Breast epithelium (tissue), 4 donors: ENCODE measurements at regions not wholly inside any gene's neighbourhood (a gene's known extent, or its start where the extent isn't known, plus 50 kb on each side); places are given as distances from the start of the nearest gene placed in this dataset.

ENCODE experiments used
- DNase-seq, 2 donors: peaks; one replicate each; pipeline ENCODE4 v3.0.0-alpha.2; 2019; ENCODE audit warnings: low spot score in 2 of 2
- H3K27ac ChIP-seq, 2 donors: fragments of 200-600 bp; sonication (generic) in 1 of 2; one replicate each; pipeline ENCODE4 v1.5.1; 2016 to 2019; ENCODE audit warnings: mild to moderate bottlenecking in 1 of 2
- H3K27me3 ChIP-seq, 2 donors: fragments of 200-600 bp; sonication (generic) in 1 of 2; one replicate each; pipeline versions ENCODE4 v1.5.1 to v1.6.0; 2017 to 2019; ENCODE audit warnings: control low read depth in 1 of 2, mild to moderate bottlenecking in 1 of 2
- H3K36me3 ChIP-seq: fragments of 200-600 bp; one replicate; pipeline ENCODE4 v1.5.1; 2019
- H3K4me1 ChIP-seq, 2 donors: fragments of 200-600 bp; sonication (generic); one replicate each; pipeline ENCODE4 v1.5.1; 2016 to 2019; ENCODE audit warnings: control low read depth in 1 of 2
- H3K4me3 ChIP-seq, 3 donors: fragments of 200-600 bp; sonication (generic); 1 replicate in 2 of 3; 2 replicates in 1 of 3; pipeline ENCODE4 v1.5.1; 2016 to 2019; ENCODE audit warnings: mild to moderate bottlenecking in 3 of 3, moderate library complexity in 2 of 3
- H3K9me3 ChIP-seq, 2 donors: fragments of 200-600 bp; sonication (generic) in 1 of 2; one replicate each; pipeline ENCODE4 v1.5.1; 2016 to 2019; ENCODE audit warnings: control low read depth in 1 of 2
- CTCF ChIP-seq, 3 donors: fragments of 450-650 bp; IDR thresholded peaks; one replicate each; pipeline ENCODE4 v1.5.1; 2016 to 2017; ENCODE audit warnings: antibody characterized with exemption in 3 of 3, mild to moderate bottlenecking in 3 of 3, moderate library complexity in 3 of 3
- POLR2A ChIP-seq: fragments of 450-650 bp; IDR thresholded peaks from one replicate; pipeline ENCODE4 v1.6.1; 2016; ENCODE audit warnings: antibody characterized with exemption, mild to moderate bottlenecking, moderate library complexity
- POLR2AphosphoS5 ChIP-seq, 3 donors: sonication (generic); formaldehyde crosslinking; IDR thresholded peaks; one replicate each; pipeline ENCODE4 v1.6.1; 2017; ENCODE audit warnings: antibody characterized with exemption in 3 of 3
- intact Hi-C: fragments of 100-400 bp; cut with DNase I; formaldehyde crosslinking; loops from one replicate; pipeline ENCODE4 v1.15.1; 2023; ENCODE audit warnings: low total_unique reads

- DNase-seq = no peak
- Histone ChIP-seq H3K4me1 (no peaks in the 10 kb centered on the region), H3K4me3 (no peak overlapping the region), H3K36me3 (no peaks in the 10 kb centered on the region), H3K27ac (no peak overlapping the region), H3K9me3 (no peaks in the 10 kb centered on the region), H3K27me3 (no peaks in the 10 kb centered on the region)
- TF ChIP-seq POLR2AphosphoS5 (IDR thresholded peaks at IDR 0.05) (no peak), CTCF (IDR thresholded peaks at IDR 0.05) (no peak), POLR2A (no peak)
- intact Hi-C loops = no loop called here
Measured at GRCh38 chr10:55220975-55221374, 419.9 kb upstream of the PCDH15 start.

- no peaks in the 10 kb centered on the region for H3K4me1 ChIP-seq
- H3K27me3 ChIP-seq = no peaks in the 10 kb centered on the region
- no peak for TF ChIP-seq CTCF (IDR thresholded peaks at IDR 0.05)
- no peak for TF ChIP-seq POLR2A
- TF ChIP-seq POLR2AphosphoS5 (IDR thresholded peaks at IDR 0.05) = no peak
- DNase-seq = no peak
- H3K27ac ChIP-seq = no peak overlapping the region
- H3K36me3 ChIP-seq = no peaks in the 10 kb centered on the region
- no peak overlapping the region for H3K4me3 ChIP-seq
- H3K9me3 ChIP-seq = no peaks in the 10 kb centered on the region
- intact Hi-C loops = no loop called here
Measured at GRCh38 chr10:55215699-55216098, 414.7 kb upstream of the PCDH15 start.

GRCh38 chr10:55214608-55215007, 413.6 kb upstream of the PCDH15 start:
- no peak overlapping the region for H3K27ac ChIP-seq
- H3K27me3 ChIP-seq = no peaks in the 10 kb centered on the region
- no peaks in the 10 kb centered on the region for H3K9me3 ChIP-seq
- TF ChIP-seq POLR2AphosphoS5 (IDR thresholded peaks at IDR 0.05) (no peak), CTCF (IDR thresholded peaks at IDR 0.05) (no peak)
- H3K4me1 ChIP-seq = no peaks in the 10 kb centered on the region
- no peaks in the 10 kb centered on the region for H3K36me3 ChIP-seq
- DNase-seq = no peak
- H3K4me3 ChIP-seq = no peak overlapping the region
- intact Hi-C loops = no loop called here

- Histone ChIP-seq H3K36me3 (no peaks in the 10 kb centered on the region), H3K9me3 (no peaks in the 10 kb centered on the region), H3K4me3 (no peak overlapping the region), H3K4me1 (no peaks in the 10 kb centered on the region), H3K27ac (no peak overlapping the region), H3K27me3 (no peaks in the 10 kb centered on the region)
- DNase-seq = no peak
- TF ChIP-seq POLR2A (no peak), POLR2AphosphoS5 (IDR thresholded peaks at IDR 0.05) (no peak), CTCF (IDR thresholded peaks at IDR 0.05) (no peak)
- intact Hi-C loops = no loop called here
Measured at GRCh38 chr10:55212051-55212450, 411.0 kb upstream of the PCDH15 start.

DNA sequence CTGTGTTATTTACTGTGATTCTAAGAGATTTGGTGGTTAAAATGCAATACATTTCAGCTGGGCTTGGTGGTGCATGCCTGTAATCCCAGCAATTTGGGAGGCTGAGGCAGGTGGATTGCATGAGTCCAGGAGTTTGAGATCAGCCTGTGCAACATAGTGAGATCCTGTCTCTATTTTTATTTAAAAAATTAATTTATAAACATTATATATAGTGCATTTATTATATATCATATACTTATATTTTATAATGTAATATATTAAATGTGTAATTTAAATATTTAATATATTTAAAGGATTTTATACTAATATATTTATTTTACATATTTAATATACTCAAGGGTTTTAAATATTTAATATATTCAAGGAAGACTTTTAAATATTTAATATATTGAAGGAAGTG, 402.8 kb upstream of the PCDH15 start:
- H3K4me1 ChIP-seq = no peaks in the 10 kb centered on the region
- H3K9me3 ChIP-seq = no peaks in the 10 kb centered on the region
- no peaks in the 10 kb centered on the region for H3K36me3 ChIP-seq
- no peak for TF ChIP-seq POLR2AphosphoS5 (IDR thresholded peaks at IDR 0.05)
- TF ChIP-seq POLR2A = no peak
- TF ChIP-seq CTCF (IDR thresholded peaks at IDR 0.05) = no peak
- no peaks in the 10 kb centered on the region for H3K27me3 ChIP-seq
- intact Hi-C loops = no loop called here
- no peak overlapping the region for H3K4me3 ChIP-seq
- no peak overlapping the region for H3K27ac ChIP-seq
- DNase-seq = no peak
